Stomach smooth muscle (tissue), 2 donors: ENCODE measurements at regions not wholly inside any gene's neighbourhood (a gene's known extent, or its start where the extent isn't known, plus 50 kb on each side); places are given as distances from the start of the nearest gene placed in this dataset.

Source experiments
- H3K27ac ChIP-seq: one replicate; pipeline ENCODE4 v1.7.0; 2013; ENCODE audit warnings: mild to moderate bottlenecking, low read length, inconsistent platforms
- H3K27me3 ChIP-seq, 2 donors: one replicate each; pipeline ENCODE4 v1.7.0; 2013; ENCODE audit warnings: low read length in 2 of 2; ENCODE audit not compliant: insufficient read depth in 2 of 2, control insufficient read depth in 1 of 2
- H3K36me3 ChIP-seq, 2 donors: one replicate each; pipeline ENCODE4 v1.7.0; 2013; ENCODE audit warnings: low read length in 2 of 2; ENCODE audit not compliant: control insufficient read depth in 2 of 2, insufficient read depth in 2 of 2
- H3K4me1 ChIP-seq: one replicate; pipeline ENCODE4 v1.7.0; 2013; ENCODE audit warnings: low read length; ENCODE audit not compliant: control insufficient read depth, insufficient read depth
- H3K4me3 ChIP-seq, 2 donors: one replicate each; pipeline ENCODE4 v1.7.0; 2013; ENCODE audit warnings: low read length in 2 of 2
- H3K9ac ChIP-seq, 2 donors: one replicate each; pipeline ENCODE4 v1.7.0; 2013; ENCODE audit warnings: low read length in 2 of 2, mild to moderate bottlenecking in 1 of 2
- H3K9me3 ChIP-seq, 2 donors: one replicate each; pipeline ENCODE4 v1.7.0; 2013; ENCODE audit warnings: low read length in 2 of 2; ENCODE audit not compliant: control insufficient read depth in 2 of 2
- donor health status: healthy.
- donor health status: Pancreatic carcinoma.

GRCh38 chr1:80225510-80225909 lies 1219.0 kb upstream of the ADGRL4 start:
- Histone ChIP-seq H3K4me3 (no peak overlapping the region), H3K9me3 (no peaks in the 10 kb centered on the region), H3K27ac (no peak overlapping the region), H3K36me3 (no peaks in the 10 kb centered on the region), H3K4me1 (no peaks in the 10 kb centered on the region), H3K27me3 (no peaks in the 10 kb centered on the region), H3K9ac (no peak overlapping the region)

DNA sequence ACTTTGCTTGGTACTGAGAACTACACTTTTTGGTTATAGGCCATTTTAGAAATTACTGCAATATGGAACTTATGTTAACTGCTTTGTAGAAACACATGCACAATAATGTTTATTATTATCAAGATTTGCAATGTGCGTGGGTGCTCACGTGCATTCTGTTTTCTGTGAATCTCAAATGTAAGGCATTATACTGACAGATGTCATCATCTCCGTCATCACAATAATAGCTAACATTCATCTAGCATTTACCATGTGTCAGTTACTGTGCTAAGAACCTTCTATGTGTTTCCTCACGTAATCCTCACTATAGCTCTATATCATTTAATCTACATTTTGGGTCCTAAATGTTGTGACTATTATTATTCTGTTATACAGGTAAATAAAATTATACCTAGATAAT lies 1214.8 kb upstream of the ADGRL4 start:
- H3K36me3 ChIP-seq = no peaks in the 10 kb centered on the region
- no peaks in the 10 kb centered on the region for H3K9me3 ChIP-seq
- no peak overlapping the region for H3K4me3 ChIP-seq
- H3K27ac ChIP-seq = no peak overlapping the region
- H3K4me1 ChIP-seq = no peaks in the 10 kb centered on the region
- H3K9ac ChIP-seq = no peak overlapping the region
- H3K27me3 ChIP-seq = no peaks in the 10 kb centered on the region

DNA sequence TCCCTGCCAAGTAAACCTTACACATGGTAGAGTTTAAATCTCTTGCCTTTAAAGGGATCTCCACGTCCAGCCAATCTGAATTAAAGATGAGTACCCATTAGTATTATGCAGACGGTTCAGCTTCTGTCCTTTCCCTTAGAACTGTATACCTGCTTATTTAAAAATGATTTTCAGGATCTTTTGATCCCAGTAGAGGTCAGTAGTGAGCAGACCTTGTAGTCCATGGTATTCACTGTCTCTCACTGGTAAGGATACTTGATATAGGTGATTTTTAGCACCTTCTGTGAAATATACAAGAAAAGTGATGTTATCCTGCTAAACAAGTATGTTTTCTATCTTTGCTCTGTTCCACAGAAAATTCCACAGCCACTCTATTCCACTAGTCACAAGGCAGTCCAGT lies 1211.6 kb upstream of the ADGRL4 start:
- Histone ChIP-seq H3K27ac (no peak overlapping the region), H3K27me3 (no peaks in the 10 kb centered on the region), H3K9ac (no peak overlapping the region), H3K4me1 (no peaks in the 10 kb centered on the region), H3K9me3 (no peaks in the 10 kb centered on the region), H3K4me3 (no peak overlapping the region), H3K36me3 (no peaks in the 10 kb centered on the region)

DNA sequence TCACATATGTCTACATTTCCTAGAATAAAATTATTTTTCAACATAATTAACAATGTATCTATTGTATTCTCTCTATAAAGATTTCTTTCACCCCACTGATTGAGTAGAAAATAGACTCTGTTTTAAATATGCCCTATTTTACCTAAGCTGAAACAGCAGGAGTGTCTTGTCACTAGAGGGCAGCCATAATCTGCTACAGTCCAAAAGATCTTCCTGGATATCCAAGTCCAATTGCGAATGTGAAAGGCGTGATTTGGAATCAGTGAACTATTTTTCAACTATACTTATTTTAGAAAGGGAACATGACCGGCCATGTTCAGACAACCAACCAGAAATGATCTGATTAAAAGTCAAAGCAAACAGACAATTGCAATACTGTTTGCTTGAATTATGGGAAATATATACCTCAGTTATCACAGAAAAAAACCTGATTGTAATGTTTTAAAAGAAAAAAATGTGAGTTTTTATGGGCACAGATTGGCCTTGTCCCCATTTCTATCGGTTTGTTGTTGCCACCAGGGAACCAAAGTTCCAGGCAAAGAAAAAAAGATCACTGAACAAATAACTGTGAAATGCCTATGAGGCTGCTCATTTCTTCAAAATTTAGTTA lies 1211.0 kb upstream of the ADGRL4 start:
- Histone ChIP-seq H3K27ac (no peak overlapping the region), H3K4me1 (no peaks in the 10 kb centered on the region)

DNA sequence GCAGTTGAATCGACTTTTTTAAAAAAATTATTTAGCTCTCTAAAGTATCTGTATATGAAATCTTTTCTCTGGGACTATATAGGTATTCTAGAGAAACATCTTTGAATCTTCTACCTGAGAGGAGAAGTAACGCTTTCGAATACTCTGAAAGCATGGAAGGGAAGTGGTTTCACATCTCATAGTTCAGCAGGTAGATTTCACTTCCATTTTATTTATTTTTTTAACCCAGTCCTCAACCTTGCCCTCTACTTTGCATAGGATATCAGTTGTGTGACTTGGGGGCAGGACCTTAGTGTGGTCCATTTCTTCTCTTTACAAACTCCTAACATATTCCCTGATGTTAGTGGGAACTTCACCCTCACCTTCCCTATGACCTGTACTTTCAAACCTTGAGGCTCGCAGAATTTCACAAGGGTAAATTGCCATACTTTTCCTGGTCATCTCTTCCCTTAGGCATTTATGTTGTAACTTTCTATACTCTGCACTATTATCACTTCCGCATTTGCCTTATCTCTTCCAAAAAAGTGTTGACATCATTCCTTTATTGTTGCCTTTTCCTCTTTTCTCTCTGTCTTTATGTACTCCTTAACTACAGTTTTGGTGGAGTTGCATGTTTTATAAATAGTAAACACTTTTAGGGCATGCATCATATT lies 1208.5 kb upstream of the ADGRL4 start:
- Histone ChIP-seq H3K36me3 (no peaks in the 10 kb centered on the region), H3K9me3 (no peaks in the 10 kb centered on the region), H3K4me3 (no peak overlapping the region), H3K27me3 (no peaks in the 10 kb centered on the region), H3K27ac (no peak overlapping the region), H3K9ac (no peak overlapping the region), H3K4me1 (no peaks in the 10 kb centered on the region)

More for the DNA sequence above, 1211.0 kb upstream of the ADGRL4 start:
- no peaks in the 10 kb centered on the region for H3K36me3 ChIP-seq
- H3K4me3 ChIP-seq = no peak overlapping the region
- H3K9me3 ChIP-seq = no peaks in the 10 kb centered on the region
- no peak overlapping the region for H3K9ac ChIP-seq
- no peaks in the 10 kb centered on the region for H3K27me3 ChIP-seq

DNA sequence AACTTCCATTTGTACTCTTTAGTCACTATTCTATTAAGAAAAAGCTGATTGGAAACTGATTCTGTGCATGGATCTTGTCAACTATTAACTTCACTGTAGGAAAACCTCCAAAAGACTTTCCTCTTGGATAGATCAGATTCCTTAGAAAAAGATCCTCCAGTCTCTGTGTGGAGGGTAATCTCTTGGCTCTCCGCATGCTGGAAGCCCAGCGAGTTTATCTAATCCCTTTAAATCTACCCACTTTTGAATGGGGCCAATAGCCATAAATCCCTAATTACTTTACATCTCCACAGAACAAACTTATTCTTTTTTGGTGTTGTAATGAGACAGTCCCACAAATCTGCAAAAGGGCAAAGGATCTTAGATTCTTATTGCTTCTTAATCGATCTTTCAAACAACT lies 1206.4 kb upstream of the ADGRL4 start:
- H3K9me3 ChIP-seq = no peaks in the 10 kb centered on the region
- H3K4me1 ChIP-seq = no peaks in the 10 kb centered on the region
- H3K4me3 ChIP-seq = no peak overlapping the region
- H3K9ac ChIP-seq = no peak overlapping the region
- no peak overlapping the region for H3K27ac ChIP-seq
- no peaks in the 10 kb centered on the region for H3K27me3 ChIP-seq
- H3K36me3 ChIP-seq = no peaks in the 10 kb centered on the region

DNA sequence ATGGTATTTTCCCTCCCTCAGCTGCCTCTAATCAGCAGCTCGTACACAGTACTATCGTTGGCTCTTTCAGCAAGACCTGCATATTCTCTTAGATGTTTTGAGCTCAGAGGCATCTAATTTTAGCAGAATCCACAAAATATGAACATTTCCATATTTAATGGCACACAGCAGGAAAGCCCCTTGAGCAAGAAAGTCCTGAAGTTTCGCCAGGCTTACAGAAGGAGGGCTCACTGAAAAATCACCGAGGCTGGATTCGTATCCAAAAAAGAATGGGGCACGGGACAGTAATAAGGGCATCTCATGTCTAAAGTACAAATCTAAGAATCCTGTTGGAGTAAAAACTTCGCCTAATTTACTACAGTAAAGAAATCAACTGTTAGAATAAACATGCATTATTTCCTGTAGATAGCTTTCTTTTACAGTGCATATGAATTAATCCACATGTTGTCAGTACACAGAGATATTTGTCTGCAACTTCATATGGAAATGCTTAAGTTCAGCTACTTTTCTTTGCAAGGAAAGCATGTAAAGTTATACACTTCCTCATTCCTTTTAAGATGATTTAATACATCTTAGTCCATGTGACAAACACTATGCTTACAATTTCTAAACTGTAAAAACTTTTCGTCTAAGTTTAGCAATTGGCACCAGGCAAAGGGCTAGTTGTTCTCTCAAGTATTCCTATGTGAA lies 1205.3 kb upstream of the ADGRL4 start:
- H3K4me3 ChIP-seq = no peak overlapping the region
- no peaks in the 10 kb centered on the region for H3K9me3 ChIP-seq

GRCh38 chr1:80202118-80202517 lies 1195.6 kb upstream of the ADGRL4 start:
- H3K9me3 ChIP-seq = no peaks in the 10 kb centered on the region
- no peaks in the 10 kb centered on the region for H3K27me3 ChIP-seq
- H3K36me3 ChIP-seq = no peaks in the 10 kb centered on the region
- no peaks in the 10 kb centered on the region for H3K4me1 ChIP-seq
- no peak overlapping the region for H3K9ac ChIP-seq
- no peak overlapping the region for H3K4me3 ChIP-seq
- H3K27ac ChIP-seq = no peak overlapping the region

More for the DNA sequence above, 1205.3 kb upstream of the ADGRL4 start:
- no peak overlapping the region for H3K27ac ChIP-seq
- no peaks in the 10 kb centered on the region for H3K27me3 ChIP-seq
- no peaks in the 10 kb centered on the region for H3K4me1 ChIP-seq
- H3K36me3 ChIP-seq = no peaks in the 10 kb centered on the region
- no peak overlapping the region for H3K9ac ChIP-seq

DNA sequence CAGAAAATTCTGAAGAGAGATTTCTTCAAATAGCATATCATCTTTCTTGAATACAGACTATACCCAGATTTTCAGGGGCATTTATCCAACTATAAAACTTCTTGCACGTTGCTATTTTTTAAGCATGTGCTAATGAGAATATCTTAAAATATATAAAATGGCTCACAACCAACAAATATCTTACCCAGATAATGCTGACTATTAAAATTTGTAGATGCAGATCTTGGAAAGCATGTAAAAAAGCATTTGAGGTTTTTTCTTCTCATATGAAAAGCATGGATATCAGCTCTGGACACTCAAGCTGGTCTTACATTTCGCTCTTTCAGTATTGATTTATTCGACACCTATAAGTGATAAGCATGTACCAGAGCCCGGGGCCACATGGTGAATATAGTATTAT lies 1187.7 kb upstream of the ADGRL4 start:
- Histone ChIP-seq H3K27me3 (no peaks in the 10 kb centered on the region), H3K4me1 (no peaks in the 10 kb centered on the region), H3K9ac (no peak overlapping the region), H3K27ac (no peak overlapping the region), H3K9me3 (no peaks in the 10 kb centered on the region), H3K4me3 (no peak overlapping the region), H3K36me3 (no peaks in the 10 kb centered on the region)

DNA sequence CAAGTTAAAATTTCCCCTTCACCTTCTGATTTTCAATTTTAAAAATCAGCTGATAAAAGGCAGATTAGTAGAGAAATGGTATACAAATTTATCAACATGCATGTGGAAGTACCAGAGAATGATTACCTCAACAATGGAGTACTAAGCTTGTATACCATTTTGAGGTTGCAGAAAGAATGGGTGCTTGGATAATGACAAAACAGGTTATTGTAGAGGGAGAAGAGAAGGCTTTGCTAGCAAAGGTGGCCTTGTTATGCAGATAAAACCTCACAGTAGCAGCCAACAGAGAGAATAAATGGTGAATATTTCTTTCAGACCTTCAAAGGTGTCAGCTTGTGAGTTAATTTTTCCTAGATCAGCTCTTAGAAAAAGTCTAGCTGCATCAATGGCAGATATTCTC lies 1174.9 kb upstream of the ADGRL4 start:
- no peaks in the 10 kb centered on the region for H3K4me1 ChIP-seq
- no peak overlapping the region for H3K27ac ChIP-seq
- H3K9me3 ChIP-seq = peaks cover 0 to 2% of the 10 kb centered on the region in 2 donors
- no peak overlapping the region for H3K4me3 ChIP-seq
- no peaks in the 10 kb centered on the region for H3K27me3 ChIP-seq
- no peak overlapping the region for H3K9ac ChIP-seq
- no peaks in the 10 kb centered on the region for H3K36me3 ChIP-seq

DNA sequence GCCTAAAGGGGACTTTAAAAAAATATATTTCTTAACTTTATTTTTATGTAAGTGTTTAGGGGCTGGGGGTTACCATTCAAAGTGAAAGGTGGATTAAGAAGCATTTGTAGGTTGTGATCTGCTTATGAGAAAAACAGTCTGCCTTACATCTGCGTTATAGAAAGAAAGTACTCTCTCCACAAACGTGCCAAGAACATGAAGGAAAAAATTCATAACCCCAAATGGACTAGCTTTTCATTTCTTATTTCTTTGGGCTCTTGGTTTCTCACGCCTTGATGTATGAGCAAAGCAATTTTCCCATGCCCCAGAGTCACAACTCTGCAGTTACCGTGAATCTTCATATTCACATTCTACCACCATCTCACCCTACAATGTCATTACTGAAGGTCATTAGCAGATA lies 1165.1 kb upstream of the ADGRL4 start:
- Histone ChIP-seq H3K9me3 (peaks cover 0 to 5% of the 10 kb centered on the region in 2 donors), H3K27ac (no peak overlapping the region), H3K27me3 (no peaks in the 10 kb centered on the region), H3K36me3 (no peaks in the 10 kb centered on the region), H3K4me3 (no peak overlapping the region), H3K4me1 (no peaks in the 10 kb centered on the region), H3K9ac (no peak overlapping the region)
